HepG2 (cell line): ENCODE measurements at regions not wholly inside any gene's neighbourhood (a gene's known extent, or its start where the extent isn't known, plus 50 kb on each side); places are given as distances from the start of the nearest gene placed in this dataset.
"Not testable (repeated sequence)": the region's sequence is repeated elsewhere in the genome, so short reads cannot be mapped to it uniquely, and the experiment has no call there.

ENCODE experiments used
- ATAC-seq: fragments of 200-7000 bp; cut with Tn5 transposase; 3 replicates; pipeline ENCODE4 v1.9.1; 2020; ENCODE audit warnings: mild to moderate bottlenecking, moderate library complexity
- BruUV-seq: library from RNA; stranded (reverse); fragments of 400-500 nt; replicated peaks from 2 replicates; lab custom pipeline; 2021; lab: Mats Ljungman, UMichigan
- CTCF ChIA-PET: fragments of 300-600 bp; formaldehyde crosslinking; extraction: SDS; loops from one replicate; lab custom pipeline; 2021; ENCODE audit warnings: low total read pairs, inconsistent platforms, low intra/inter-chr PET ratio; lab: Yijun Ruan, JAX
- POLR2A ChIA-PET: fragments of 350-600 bp; sonication (Branson Sonifier 250); formaldehyde crosslinking; loops from one replicate; lab custom pipeline; 2020; ENCODE audit warnings: antibody characterized with exemption, inconsistent platforms; lab: Yijun Ruan, JAX
- DNase-seq: peaks from one replicate; pipeline ENCODE4 v3.0.0-alpha.2; 2015; ENCODE audit warnings: low spot score
- FAIRE-seq: peaks from 3 replicates; lab custom pipeline; 2011; peaks lifted over from hg19 to GRCh38; lab: Jason Lieb, UNC
- H2AFZ ChIP-seq: one replicate; pipeline ENCODE4 v1.6.1; 2011; ENCODE audit warnings: low read length, inconsistent platforms
- H3K27ac ChIP-seq: fragments of 300-600 bp; 3 replicates; pipeline ENCODE4 v1.8.0; 2011; ENCODE audit warnings: mixed run types, mild to moderate bottlenecking, mixed read lengths, low read length, inconsistent platforms; ENCODE audit not compliant: insufficient read depth; ENCODE audit errors: extremely low read length
- H3K27me3 ChIP-seq, 2 experiments: fragments of 200-600 bp in 1 of 2; 2 replicates in 1 of 2; 3 replicates in 1 of 2; pipeline versions ENCODE4 v1.6.0 to v1.8.0; 2011; ENCODE audit warnings: low read length in 2 of 2, mild to moderate bottlenecking in 2 of 2, moderate library complexity in 2 of 2, inconsistent platforms in 1 of 2; ENCODE audit not compliant: insufficient read depth in 2 of 2, control insufficient read depth in 1 of 2
- H3K36me3 ChIP-seq, 2 experiments: fragments of 200-600 bp in 1 of 2; replicated peaks in 1 of 2; 2 replicates in 1 of 2; 3 replicates in 1 of 2; pipeline versions ENCODE4 v1.5.1 to v1.8.0; 2011; ENCODE audit warnings: low read length in 2 of 2, inconsistent platforms in 1 of 2; ENCODE audit not compliant: insufficient read depth in 2 of 2, control insufficient read depth in 1 of 2
- H3K4me1 ChIP-seq: 2 replicates; pipeline ENCODE4 v1.5.1; 2012; ENCODE audit warnings: low read length, inconsistent platforms; ENCODE audit not compliant: insufficient read depth
- H3K4me2 ChIP-seq: 2 replicates; pipeline ENCODE4 v1.6.0; 2011; ENCODE audit warnings: low read depth, low read length, inconsistent platforms
- H3K4me3 ChIP-seq, 3 experiments: fragments of 200-600 bp in 1 of 3; sonication (generic), shearing (Covaris generic) in 1 of 3; replicated peaks in 1 of 3; 2 replicates each; pipeline ENCODE4 v1.5.1; 2011 to 2016; ENCODE audit warnings: low read length in 3 of 3, inconsistent platforms in 2 of 3, low read depth in 2 of 3, mild to moderate bottlenecking in 2 of 3, control low read depth in 1 of 3, mixed read lengths in 1 of 3; ENCODE audit not compliant: insufficient read depth in 1 of 3
- H3K79me2 ChIP-seq: one replicate; pipeline ENCODE4 v1.6.1; 2011; ENCODE audit warnings: low read length, inconsistent platforms; ENCODE audit not compliant: insufficient read depth
- H3K9ac ChIP-seq: 2 replicates; pipeline ENCODE4 v1.6.0; 2011; ENCODE audit warnings: mild to moderate bottlenecking, low read depth, low read length, inconsistent platforms; ENCODE audit not compliant: insufficient read depth
- H3K9me3 ChIP-seq: 2 replicates; pipeline ENCODE4 v1.5.1; 2012; ENCODE audit warnings: mild to moderate bottlenecking, low read length
- H4K20me1 ChIP-seq: 2 replicates; pipeline ENCODE4 v1.6.0; 2011; ENCODE audit warnings: inconsistent platforms, mild to moderate bottlenecking, low read length, moderate library complexity; ENCODE audit not compliant: insufficient read depth
- ARHGAP35 ChIP-seq: sonication (generic); formaldehyde crosslinking; IDR thresholded peaks from 2 replicates; pipeline ENCODE4 v1.9.0; 2022; ENCODE audit warnings: mild to moderate bottlenecking, inconsistent platforms, moderate library complexity, missing genetic modification reagents, borderline replicate concordance
- CERS6 ChIP-seq: sonication (generic); formaldehyde crosslinking; IDR thresholded peaks from 2 replicates; pipeline ENCODE4 v1.5.0; 2020; ENCODE audit warnings: missing genetic modification reagents
- EP300 ChIP-seq, 3 experiments: sonication (generic) in 1 of 3; formaldehyde crosslinking in 1 of 3; IDR thresholded peaks; 2 replicates each; pipeline versions ENCODE4 v1.5.1 to v1.6.1; 2011 to 2020; ENCODE audit warnings: low read depth in 2 of 3, low read length in 2 of 3, borderline replicate concordance in 1 of 3, improper control_type of control experiment in 1 of 3, mild to moderate bottlenecking in 1 of 3, missing genetic modification reagents in 1 of 3, moderate library complexity in 1 of 3
- HOXD1 ChIP-seq: sonication (generic); formaldehyde crosslinking; IDR thresholded peaks from 2 replicates; pipeline ENCODE4 v1.5.0; 2020; ENCODE audit warnings: missing genetic modification reagents
- KDM1A ChIP-seq: IDR thresholded peaks from 2 replicates; pipeline ENCODE4 v1.6.1; 2016; ENCODE audit warnings: missing compliant biosample characterization
- NFKBIZ ChIP-seq: IDR thresholded peaks from 2 replicates; pipeline ENCODE4 v1.6.1; 2018; ENCODE audit warnings: missing genetic modification reagents, missing compliant biosample characterization
- PATZ1 ChIP-seq: sonication (generic); formaldehyde crosslinking; IDR thresholded peaks from 2 replicates; pipeline ENCODE4 v1.4.0; 2020; ENCODE audit warnings: missing genetic modification reagents
- SALL2 ChIP-seq: sonication (generic); formaldehyde crosslinking; IDR thresholded peaks from 2 replicates; pipeline ENCODE4 v1.8.1; 2023; ENCODE audit warnings: mild to moderate bottlenecking, missing genetic modification reagents, inconsistent platforms
- TFE3 ChIP-seq: IDR thresholded peaks from 2 replicates; pipeline ENCODE4 v1.6.1; 2016
- ZBTB33 ChIP-seq: sonication (generic); formaldehyde crosslinking; IDR thresholded peaks from 2 replicates; pipeline ENCODE4 v1.4.0; 2020; ENCODE audit warnings: missing genetic modification reagents
- ZC3H13 ChIP-seq: sonication (generic); formaldehyde crosslinking; IDR thresholded peaks from 2 replicates; pipeline ENCODE4 v1.8.1; 2023; ENCODE audit warnings: mild to moderate bottlenecking, missing genetic modification reagents, moderate library complexity
- ZNF12 ChIP-seq: sonication (generic); formaldehyde crosslinking; IDR thresholded peaks from 2 replicates; pipeline ENCODE4 v1.5.0; 2020; ENCODE audit warnings: missing genetic modification reagents
- ZNF713 ChIP-seq: sonication (generic); formaldehyde crosslinking; IDR thresholded peaks from 2 replicates; pipeline ENCODE4 v1.4.0; 2020; ENCODE audit warnings: mild to moderate bottlenecking, missing genetic modification reagents
- ZSCAN9 ChIP-seq: IDR thresholded peaks from 2 replicates; pipeline ENCODE4 v1.6.1; 2016; ENCODE audit warnings: borderline replicate concordance
- WGBS: methylation state at CpG from one replicate; pipeline ENCODE4 v1.1.6; 2017; ENCODE audit warnings: low lambda C conversion rate; 5-methylcytosine and 5-hydroxymethylcytosine counted together
- in situ Hi-C: cut with HindIII; loops from 2 replicates; pipeline ENCODE4 v1.10.0; 2017; ENCODE audit warnings: low pct_unique_long_range_greater_than_20kb; ENCODE audit not compliant: extremely low pct_ligation_motif_present
- intact Hi-C: fragments of 100-400 bp; cut with micrococcal nuclease; formaldehyde crosslinking; loops from one replicate; pipeline ENCODE4 v1.10.0; 2022; ENCODE audit not compliant: unreplicated experiment

GRCh38 chr16:21510869-21511255 is 88.5 kb upstream of the METTL9 start (continued):
- 0 out of 2 replicates have a peak, but pooled peaks have one; percentile 4 for TF ChIP-seq ZNF713 (CRISPR knock-in tag)
- 0 out of 2 replicates have a peak, but pooled peaks have one; percentile 1 for TF ChIP-seq KDM1A
- 0 out of 2 replicates have a peak, but pooled peaks have one; percentile 9 for TF ChIP-seq NFKBIZ (CRISPR knock-in tag)

- ATAC-seq (peak; percentile 17), DNase-seq (peak; percentile 83), FAIRE-seq (peak; percentile 8)
- H3K9me3 ChIP-seq, H2AFZ ChIP-seq, in situ Hi-C loops, POLR2A ChIA-PET, BruUV-seq, intact Hi-C loops, CTCF ChIA-PET, H3K27me3 ChIP-seq: not testable (repeated sequence)
- Histone ChIP-seq H3K4me1 (peaks cover 100% of the 10 kb centered on the region), H3K4me3 (peak overlapping the region in 1 of 3 experiments; percentile 51; a peak in 2 of 6 replicates), H3K27ac (peak overlapping the region; percentile 70), H3K79me2 (peaks cover 95% of the 10 kb centered on the region), H3K36me3 (peaks cover 24 to 36% of the 10 kb centered on the region in 2 experiments; a peak in 4 of 5 replicates), H3K4me2 (peak overlapping the region; percentile 72), H3K9ac (peak overlapping the region; percentile 30; the same call in 1 of the 2 replicates), H4K20me1 (peaks cover 94% of the 10 kb centered on the region)
- WGBS = 54% methylated on average over 29 of the region's 29 CpGs
- TF ChIP-seq SALL2 (CRISPR knock-in tag) (peak; percentile 89; the same call in 1 of the 2 replicates), CERS6 (CRISPR knock-in tag) (peak; percentile 22; the same call in 1 of the 2 replicates), PATZ1 (CRISPR knock-in tag) (peak; percentile 69; the same call in 1 of the 2 replicates), TFE3 (CRISPR knock-in tag) (peak; percentile 50; the same call in 1 of the 2 replicates), ZC3H13 (CRISPR knock-in tag) (peak; percentile 7; the same call in 1 of the 2 replicates), ZBTB33 (peak; percentile 65; the same call in 1 of the 2 replicates), ARHGAP35 (CRISPR knock-in tag) (peak; percentile 79; the same call in 1 of the 2 replicates), EP300 (IDR thresholded peaks at IDR 0.05; ENCODE audit: low read depth in 2 of 2, low read length in 2 of 2) (peak in 1 of 2 experiments; percentile 40; a peak in 2 of 4 replicates), EP300 (CRISPR knock-in tag; IDR thresholded peaks at IDR 0.05; ENCODE audit: borderline replicate concordance) (peak; percentile 67; the same call in 1 of the 2 replicates), ZSCAN9 (CRISPR knock-in tag) (peak; percentile 54; the same call in 1 of the 2 replicates), ZNF12 (CRISPR knock-in tag) (peak; percentile 22; the same call in 1 of the 2 replicates), HOXD1 (peak; percentile 65; the same call in 1 of the 2 replicates)
Measured at GRCh38 chr16:21511315-21512210, 87.8 kb upstream of the METTL9 start.
